ENCODE measurements at regions not wholly inside any gene's neighbourhood (a gene's known extent, or its start where the extent isn't known, plus 50 kb on each side); places are given as distances from the start of the nearest gene placed in this dataset.

- TF ChIP-seq CTCF (IDR thresholded peaks at IDR 0.05), result no peak
- TF ChIP-seq POLR2A (IDR thresholded peaks at IDR 0.05; ENCODE audit: low read depth), result no peak
Observed at GRCh38 chr12:127625176-127625771, 641.7 kb upstream of the TMEM132C start.
